Bronchial epithelial cell (primary cell): ENCODE measurements at regions not wholly inside any gene's neighbourhood (a gene's known extent, or its start where the extent isn't known, plus 50 kb on each side); places are given as distances from the start of the nearest gene placed in this dataset.
"Not testable (repeated sequence)": the region's sequence is repeated elsewhere in the genome, so short reads cannot be mapped to it uniquely, and the experiment has no call there.

Experiments
- DNase-seq: peaks from one replicate; pipeline ENCODE4 v3.0.0-alpha.2; 2010; ENCODE audit warnings: low read depth
- FAIRE-seq: peaks from 2 replicates; lab custom pipeline; 2011; peaks lifted over from hg19 to GRCh38; lab: Jason Lieb, UNC
- H3K27me3 ChIP-seq: 2 replicates; pipeline ENCODE4 v1.5.1; 2011; ENCODE audit warnings: low read length; ENCODE audit not compliant: control insufficient read depth, insufficient read depth
- H3K36me3 ChIP-seq: 2 replicates; pipeline ENCODE4 v1.5.1; 2011; ENCODE audit warnings: low read length; ENCODE audit not compliant: control insufficient read depth, insufficient read depth
- H3K4me3 ChIP-seq: 2 replicates; pipeline ENCODE4 v1.5.1; 2011; ENCODE audit warnings: mild to moderate bottlenecking, low read depth, low read length, control low read depth
- CTCF ChIP-seq: IDR thresholded peaks from 2 replicates; pipeline ENCODE4 v1.5.1; 2011; ENCODE audit warnings: mild to moderate bottlenecking, moderate library complexity, low read length, control low read depth, inconsistent platforms; ENCODE audit not compliant: insufficient read depth, severe bottlenecking

- no peaks in the 10 kb centered on the region for H3K27me3 ChIP-seq
- FAIRE-seq: no peak
- H3K4me3 ChIP-seq: no peak overlapping the region
- H3K36me3 ChIP-seq: no peaks in the 10 kb centered on the region
- peak; percentile 83 for DNase-seq
- TF ChIP-seq CTCF: no peak
These were observed 148.6 kb upstream of the CNKSR2 start for GRCh38 chrX:21225643-21226042.

- not testable (repeated sequence) for H3K36me3 ChIP-seq, H3K27me3 ChIP-seq, DNase-seq, H3K4me3 ChIP-seq, FAIRE-seq
These were observed 145.2 kb upstream of the CNKSR2 start for GRCh38 chrX:21228974-21229373.

GRCh38 chrX:21255032-21255618, 119.1 kb upstream of the CNKSR2 start:
- no peaks in the 10 kb centered on the region for H3K36me3 ChIP-seq
- H3K4me3 ChIP-seq: no peak overlapping the region
- no peaks in the 10 kb centered on the region for H3K27me3 ChIP-seq
- TF ChIP-seq CTCF: no peak
- DNase-seq: no peak
- no peak for FAIRE-seq

- H3K4me3 ChIP-seq: no peak overlapping the region
- DNase-seq (peak; percentile 38), FAIRE-seq (no peak)
- H3K36me3 ChIP-seq: no peaks in the 10 kb centered on the region
- no peaks in the 10 kb centered on the region for H3K27me3 ChIP-seq
- TF ChIP-seq CTCF: no peak
These were observed 107.3 kb upstream of the CNKSR2 start for GRCh38 chrX:21266949-21267348.

- no peak for TF ChIP-seq CTCF
These were observed 97.3 kb upstream of the CNKSR2 start for GRCh38 chrX:21276736-21277433.

GRCh38 chrX:21289232-21289631, 85.0 kb upstream of the CNKSR2 start:
- Histone ChIP-seq H3K27me3 (no peaks in the 10 kb centered on the region), H3K4me3 (no peak overlapping the region), H3K36me3 (no peaks in the 10 kb centered on the region)
- FAIRE-seq (no peak), DNase-seq (no peak)
- TF ChIP-seq CTCF: no peak

More at GRCh38 chrX:21276736-21277433, 97.3 kb upstream of the CNKSR2 start:
- FAIRE-seq: no peak
- H3K4me3 ChIP-seq: no peak overlapping the region
- no peak for DNase-seq
- H3K36me3 ChIP-seq: no peaks in the 10 kb centered on the region
- H3K27me3 ChIP-seq: no peaks in the 10 kb centered on the region
